DMS153 treated with DMSO at 0.1 percent for 48 hours (cell line): ENCODE measurements at regions not wholly inside any gene's neighbourhood (a gene's known extent, or its start where the extent isn't known, plus 50 kb on each side); places are given as distances from the start of the nearest gene placed in this dataset.
"Not testable (repeated sequence)": the region's sequence is repeated elsewhere in the genome, so short reads cannot be mapped to it uniquely, and the experiment has no call there.

Source experiments
- DNase-seq: peaks from one replicate; lab custom pipeline; 2025; ENCODE audit not compliant: unreplicated experiment; lab: John Stamatoyannopoulos, UW

DNA sequence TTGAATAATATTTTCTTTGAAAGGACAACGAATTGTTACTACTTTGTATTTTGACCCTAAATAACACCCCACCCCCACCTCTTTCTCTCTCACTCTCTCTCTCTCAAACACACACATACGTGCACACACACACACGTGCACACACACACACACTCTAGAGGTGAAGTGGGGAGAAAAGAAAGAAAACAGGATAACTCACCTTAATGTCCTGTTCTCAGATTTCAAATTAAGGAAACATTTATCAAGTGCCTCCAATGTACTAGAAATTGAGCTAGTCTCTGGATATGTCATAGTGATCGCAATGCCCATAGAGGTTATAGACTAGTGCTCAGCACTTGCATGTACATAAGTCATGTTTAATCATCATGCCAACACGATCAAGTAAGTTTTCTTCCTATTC is 1483.6 kb upstream of the SEL1L start:
- no peak for DNase-seq

DNA sequence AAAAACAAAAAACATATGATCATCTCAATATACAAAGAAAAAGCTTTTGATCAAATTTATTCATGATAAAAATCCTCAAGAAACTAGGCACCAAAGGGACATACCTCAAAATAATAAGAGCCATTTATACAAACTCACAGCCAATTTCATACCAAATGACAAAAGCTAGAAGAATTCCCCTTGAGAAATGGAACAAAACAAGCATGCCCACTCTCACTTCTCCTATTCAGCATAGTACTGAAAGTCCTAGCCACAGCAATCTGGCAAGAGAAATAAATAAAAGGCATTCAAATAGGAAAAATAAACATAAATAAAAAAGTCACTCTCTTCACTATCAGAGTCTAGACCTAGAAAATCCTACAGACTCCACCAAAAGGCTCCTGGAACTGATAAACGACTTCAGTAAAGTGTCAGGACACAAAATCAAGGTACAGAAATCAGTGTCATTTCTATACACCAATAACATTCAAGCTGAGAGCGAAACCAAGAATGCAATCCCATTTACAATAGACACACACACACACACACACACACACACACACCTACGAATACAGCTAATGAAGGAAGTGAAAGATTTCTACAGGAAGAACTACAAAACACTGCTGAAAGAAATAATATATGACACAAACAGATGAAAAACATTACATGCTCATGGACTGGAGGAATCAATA is 1486.2 kb upstream of the SEL1L start:
- no peak for DNase-seq

DNA sequence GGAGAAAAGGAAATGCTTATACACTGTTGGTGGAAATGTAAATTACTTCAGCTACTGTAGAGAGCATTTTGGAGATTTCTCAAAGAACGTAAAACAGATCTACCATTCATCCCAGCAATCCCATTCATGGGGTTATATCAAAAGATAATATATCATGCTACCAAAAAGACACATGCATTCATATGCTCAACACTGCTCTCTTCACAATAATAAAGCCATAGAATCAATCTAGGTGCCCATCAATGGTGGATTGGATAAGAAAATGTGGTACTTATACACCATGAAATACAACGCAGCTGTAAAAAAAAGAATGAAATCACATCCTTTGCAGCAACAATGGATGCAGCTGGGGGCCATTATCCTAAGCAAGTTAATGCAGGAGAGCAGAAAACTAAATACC is 1487.7 kb upstream of the SEL1L start:
- DNase-seq, result no peak

DNA sequence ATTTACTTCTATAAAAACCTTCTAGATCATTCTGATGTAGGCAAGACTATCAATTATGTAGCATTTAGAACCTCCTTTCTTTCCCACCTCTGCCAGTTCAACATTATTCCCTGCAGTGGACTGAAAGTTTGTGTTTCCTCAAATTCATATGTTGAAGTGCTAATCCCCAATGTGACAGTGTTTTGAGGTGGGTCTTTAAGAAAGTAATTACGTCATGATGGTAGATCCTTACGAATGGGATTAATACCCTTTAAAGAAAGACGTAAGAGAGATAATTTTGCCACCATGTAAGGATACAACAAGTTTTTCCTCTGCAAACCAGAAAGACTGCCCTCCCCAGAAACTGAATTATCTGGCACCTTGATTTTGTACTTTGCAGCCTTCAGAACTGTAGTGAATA is 1489.7 kb upstream of the SEL1L start:
- no peak for DNase-seq

DNA sequence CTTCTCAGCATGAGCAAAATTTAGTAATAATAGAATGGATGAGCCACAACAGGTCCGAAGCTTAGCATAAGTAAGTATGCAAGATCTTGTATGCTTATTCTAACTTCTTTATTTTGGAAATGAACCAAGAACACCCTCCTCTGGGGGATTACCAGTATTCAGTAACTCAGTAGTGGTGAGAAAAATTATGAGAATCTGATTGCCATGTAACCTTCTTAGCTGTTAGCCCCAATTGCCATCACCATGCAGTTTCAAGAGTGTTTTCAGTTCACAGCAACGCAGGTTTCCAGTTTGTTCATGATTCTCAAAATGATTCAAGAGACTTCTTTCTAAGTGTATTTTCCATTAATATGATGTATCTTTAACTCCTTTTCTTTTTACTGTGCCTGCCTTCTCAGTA is 1507.6 kb upstream of the SEL1L start:
- DNase-seq, result no peak

DNA sequence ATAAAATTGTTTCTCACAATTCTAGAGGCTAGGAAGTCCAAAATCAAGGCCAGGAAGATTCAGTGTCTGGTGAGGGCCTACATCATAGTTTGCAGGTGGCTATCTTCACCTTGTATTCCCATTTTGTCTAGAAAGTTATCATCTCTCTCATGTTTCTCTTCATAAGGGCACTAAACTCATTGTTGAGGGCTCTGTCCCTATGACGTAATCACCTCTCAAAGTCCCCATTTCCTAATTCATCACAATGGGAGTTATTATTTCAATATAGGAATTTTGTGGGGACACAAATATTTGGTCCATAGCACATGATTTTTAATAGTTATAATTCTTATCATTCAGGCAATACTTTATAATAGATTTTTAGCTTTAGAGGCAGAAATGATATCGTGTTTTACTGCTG is 1509.2 kb upstream of the SEL1L start:
- no peak for DNase-seq

DNA sequence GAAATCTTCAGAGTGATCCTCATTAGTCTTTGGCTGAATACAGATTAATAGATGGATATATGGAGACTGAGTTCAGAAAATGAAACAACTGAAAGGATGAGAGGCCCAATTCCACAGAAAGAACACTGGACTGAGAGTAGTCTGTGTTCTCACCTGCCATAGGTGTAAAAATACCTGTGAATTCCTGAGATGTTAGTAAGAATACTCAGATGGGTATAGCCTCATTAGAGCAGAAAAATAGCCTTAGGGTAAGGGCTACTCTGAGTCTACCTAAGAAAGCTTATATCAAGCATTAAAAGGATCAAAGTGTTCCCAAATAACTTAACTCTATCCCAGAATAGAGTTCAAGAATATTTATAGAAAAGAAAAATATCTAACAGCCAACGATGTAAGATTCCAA is 1510.3 kb upstream of the SEL1L start:
- DNase-seq, result no peak

DNA sequence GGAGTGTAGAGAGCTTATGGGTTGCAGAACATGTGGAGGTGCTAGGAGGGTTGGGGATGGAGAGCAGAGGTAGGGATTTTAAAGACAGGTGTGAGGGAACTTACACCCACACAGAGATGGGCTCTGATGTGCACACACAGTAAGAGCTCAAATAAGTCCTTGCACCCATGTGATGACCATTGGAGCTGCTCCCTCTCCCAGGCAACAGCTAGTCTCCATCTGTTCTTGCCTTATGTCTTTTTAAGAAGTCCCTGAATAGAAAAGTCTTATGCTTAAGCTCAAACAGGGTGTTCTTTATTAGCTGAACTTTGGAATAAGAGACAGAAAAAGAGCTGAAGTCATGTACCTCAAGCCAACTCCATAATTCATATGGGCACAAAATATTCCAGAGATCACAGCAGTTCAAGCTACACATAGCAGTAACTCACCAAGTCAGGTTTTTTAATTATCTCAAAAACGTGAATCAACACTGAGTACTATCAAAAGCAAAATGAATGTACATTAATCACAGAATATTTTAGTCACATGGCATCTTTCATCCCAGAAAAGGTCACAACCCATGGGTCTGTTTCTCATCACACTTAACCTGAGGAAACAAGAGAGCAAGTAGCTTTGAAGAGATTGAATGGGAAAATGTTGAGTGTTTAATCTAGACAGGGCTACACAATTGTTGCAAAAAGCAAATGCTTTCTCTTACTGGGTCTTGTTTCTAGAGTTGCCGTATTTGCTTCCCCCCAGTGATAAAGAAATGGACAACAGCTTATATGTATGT is 1513.6 kb upstream of the SEL1L start:
- no peak for DNase-seq

DNA sequence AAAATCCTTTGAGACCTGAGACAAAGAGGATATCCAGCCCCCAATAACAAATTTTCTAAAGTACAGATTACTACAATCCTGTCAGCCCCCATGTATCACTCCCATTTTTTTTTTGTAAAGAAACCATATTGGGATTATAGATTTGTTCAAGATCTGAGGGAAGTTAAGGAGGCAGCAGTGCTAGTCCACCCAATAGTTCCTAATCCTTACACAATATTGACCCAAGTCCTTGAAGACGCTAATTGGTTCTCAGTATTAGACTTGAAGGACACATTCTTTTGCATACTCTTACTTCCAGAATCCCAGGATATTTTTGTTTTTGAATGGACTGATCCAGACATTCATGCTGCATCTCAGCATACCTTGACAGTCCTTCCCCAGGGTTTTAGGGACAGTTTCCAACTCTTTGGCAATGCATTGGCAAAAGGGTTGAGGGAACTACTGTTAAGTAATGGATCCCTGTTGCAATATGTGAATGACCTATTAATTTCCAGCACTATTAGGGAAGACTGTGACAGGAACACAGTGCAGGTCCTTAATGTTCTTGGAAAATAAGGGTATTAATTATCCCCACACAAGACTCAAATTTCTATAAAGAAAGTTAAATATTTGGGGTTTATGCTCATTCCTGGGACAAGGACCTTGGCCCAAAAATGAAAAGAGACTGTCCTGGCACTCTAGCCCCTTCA is 1519.5 kb upstream of the SEL1L start:
- DNase-seq, result no peak

DNA sequence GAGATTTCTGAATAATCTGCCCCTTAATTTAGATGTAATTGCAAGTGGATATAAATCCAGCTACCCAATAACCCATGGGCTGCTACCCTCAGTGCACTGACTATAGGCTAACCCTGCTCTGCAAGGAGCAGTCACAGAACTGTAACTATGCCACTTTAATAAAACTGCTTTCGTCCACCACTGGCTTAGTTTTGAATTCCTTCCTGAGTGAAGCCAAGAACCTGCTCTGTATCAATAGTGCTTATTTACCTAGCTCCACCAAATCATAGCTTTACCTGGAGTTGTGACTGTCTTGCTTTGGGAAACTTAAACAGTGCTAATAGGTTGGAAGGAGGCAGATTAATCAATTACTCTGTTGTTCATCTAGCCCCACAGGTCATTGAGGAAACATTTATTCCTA is 1524.4 kb upstream of the SEL1L start:
- DNase-seq, result no peak

DNA sequence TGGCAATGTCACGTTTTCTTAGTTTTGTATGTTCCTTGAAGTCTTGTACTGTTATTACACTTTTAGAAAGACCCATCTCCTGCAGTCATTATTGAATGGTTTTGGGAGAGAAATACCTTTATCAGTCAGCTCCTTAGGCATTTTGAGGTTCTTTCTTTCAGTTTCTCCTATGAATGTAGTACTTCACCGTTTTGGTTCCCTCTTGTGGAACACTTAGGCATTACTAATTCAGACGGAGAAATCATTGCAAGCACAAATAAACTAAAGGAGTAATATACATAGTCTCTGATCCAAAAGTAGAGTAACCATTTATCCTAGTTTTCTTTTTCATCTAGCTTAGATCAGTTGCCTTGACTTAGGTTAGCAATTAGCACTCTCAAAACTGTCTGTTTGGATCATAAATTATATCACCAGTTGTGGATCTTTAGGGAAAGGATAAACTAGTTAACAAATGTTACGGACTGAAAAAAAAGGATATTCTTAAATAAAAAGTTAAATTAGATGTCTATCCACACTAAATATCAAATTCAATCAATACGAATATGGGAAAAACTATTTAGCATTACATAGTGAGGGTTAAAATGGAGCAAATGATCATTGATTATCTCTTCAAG is 1538.3 kb upstream of the SEL1L start:
- DNase-seq, result no peak

DNA sequence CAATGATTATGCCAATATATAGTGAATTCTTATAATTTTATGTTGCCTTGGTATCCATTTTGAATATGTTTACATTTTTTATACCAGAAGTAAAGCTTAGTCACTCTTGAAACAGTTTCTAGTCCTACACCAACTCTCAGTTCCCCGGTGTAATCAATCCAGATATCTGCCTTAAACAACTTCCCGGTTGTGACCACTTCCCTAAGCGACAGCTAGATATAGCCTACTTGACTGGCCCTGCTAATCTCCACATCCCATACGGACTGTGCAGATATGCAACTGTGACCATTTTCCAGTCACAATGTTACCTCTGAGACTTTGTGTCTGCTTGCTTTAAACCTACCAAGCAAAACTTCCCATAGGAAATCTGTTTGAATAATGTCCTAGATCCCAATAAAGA is 1551.5 kb upstream of the SEL1L start:
- no peak for DNase-seq

DNA sequence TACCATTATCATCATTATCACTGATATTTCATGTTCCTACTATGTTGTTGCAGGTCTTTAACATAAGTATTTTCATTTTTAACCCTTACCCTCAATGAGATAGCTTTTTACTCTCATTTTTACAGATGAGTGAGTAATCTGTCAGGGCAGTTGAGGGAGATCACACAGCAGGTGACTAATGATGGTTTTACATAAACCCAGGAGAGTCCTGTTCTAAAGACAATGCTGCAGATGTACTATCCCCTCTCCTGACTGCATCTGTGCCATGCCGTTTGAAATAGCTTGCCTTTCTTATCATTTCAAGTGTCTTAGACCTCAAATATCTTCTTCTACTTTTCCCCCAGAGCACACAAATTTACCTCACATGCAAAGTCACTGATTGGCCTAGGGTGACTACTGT is 1552.1 kb upstream of the SEL1L start:
- DNase-seq, result no peak

DNA sequence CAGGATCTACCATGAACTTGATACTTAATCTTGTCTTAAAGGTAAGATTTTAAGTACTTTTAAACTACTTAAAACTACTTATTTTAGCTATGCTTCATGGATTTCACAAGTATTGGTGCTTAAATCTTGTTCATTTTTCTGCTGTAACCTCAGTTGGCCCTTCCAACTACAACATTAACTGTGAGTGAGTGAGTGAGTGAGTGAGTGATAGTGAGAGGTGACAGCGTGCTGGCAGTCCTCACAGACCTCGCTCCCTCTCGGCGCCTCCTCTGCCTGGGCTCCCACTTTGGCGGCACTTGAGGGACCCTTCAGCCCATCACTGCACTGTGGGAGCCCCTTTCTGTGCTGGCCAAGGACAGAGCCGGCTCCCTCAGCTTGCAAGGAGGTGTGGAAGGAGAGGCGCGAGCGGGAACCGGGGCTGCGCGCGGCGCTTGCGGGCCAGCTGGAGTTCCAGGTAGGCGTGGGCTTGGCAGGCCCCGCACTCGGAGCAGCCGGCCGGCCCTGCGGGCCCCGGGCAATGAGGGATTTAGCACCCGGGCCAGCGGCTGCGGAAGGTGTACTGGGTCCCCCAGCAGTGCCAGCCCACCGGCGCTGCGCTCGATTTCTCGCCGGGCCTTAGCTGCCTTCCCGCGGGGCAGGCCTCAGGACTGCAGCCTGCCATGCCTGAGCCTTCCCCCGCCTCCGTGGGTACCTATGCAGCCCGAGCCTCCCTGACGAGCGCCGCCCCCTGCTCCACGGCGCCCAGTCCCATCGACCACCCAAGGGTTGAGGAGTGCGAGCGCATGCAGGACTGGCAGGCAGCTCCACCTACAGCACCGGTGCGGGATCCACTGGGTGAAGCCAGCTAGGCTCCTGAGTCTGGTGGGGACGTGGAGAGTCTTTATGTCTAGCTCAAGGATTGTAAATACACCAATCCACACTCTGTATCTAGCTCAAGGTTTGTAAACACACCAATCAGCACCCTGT is 1558.6 kb upstream of the SEL1L start:
- DNase-seq, result not testable (repeated sequence)

DNA sequence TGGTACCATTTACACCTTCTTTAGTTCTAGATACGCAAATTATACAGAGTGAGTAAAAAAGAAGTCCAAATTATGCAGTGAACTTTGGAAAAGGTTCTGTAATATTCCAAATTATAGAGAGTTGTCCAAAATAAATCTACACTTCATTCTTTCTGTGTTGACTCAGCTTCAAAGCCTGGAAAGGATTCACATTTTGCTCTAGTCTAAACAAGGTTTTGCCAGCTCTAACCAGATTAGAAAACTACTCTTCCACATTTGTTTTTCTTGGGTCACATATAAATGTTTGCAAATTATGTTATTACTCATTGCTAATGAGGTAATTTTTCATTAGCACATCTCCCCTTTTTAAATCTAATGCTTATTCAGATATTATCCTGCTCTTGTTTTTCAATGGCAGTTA is 1562.4 kb upstream of the SEL1L start:
- DNase-seq, result no peak

DNA sequence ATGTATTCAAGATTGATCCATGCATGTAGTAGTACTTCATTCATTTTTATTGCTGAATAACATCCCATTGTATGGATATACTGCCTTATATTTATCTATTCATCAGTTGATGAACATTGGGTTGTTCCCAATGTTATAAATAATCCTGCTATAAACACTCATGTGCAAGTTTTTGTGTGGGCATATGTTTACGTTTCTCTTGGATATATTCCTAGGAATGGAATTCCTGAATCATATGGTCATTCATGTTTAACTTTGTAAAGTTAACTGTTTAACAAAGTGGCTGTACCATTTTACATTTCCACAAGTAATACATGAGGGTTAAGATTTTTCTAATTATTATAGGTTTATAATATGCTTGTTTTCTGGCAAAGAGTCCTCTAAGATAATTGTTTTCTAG is 1568.2 kb upstream of the SEL1L start:
- no peak for DNase-seq

DNA sequence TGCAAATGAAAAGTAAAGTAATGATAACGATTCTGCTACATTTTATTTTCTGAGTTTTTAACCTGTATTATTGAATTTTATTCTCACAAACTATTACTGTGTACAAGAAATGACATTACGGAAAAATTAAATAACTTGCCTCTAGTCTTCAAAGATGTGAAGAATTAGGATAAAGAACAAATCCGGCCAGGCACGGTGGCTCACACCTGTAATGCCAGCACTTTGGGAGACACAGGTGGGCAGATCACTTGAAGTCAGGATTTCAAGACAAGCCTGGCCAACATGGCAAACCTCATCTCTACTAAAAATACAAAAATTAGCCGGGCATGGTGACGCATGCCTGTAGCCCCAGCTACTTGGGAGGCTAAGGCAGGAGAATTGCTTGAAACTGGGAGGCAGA is 1584.4 kb upstream of the SEL1L start:
- no peak for DNase-seq

DNA sequence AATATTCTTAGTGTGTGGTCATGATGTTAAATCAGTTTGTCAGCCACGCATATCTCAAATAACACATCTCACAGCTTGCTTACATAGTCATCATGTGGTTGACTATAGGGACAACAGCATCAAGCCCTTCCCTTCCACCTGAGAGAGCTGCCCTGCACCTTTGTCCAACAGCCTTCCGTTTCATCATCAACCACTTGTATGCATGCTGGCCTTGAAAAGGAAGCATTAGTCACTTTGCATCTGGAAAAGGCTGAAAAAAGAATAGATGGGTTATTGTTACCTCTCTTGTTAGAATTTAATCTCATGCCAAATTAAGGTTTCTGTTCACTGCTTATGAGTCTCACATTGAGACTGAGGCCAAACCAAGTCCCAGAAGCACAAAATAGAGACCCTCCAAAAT is 1586.5 kb upstream of the SEL1L start:
- DNase-seq, result no peak

DNA sequence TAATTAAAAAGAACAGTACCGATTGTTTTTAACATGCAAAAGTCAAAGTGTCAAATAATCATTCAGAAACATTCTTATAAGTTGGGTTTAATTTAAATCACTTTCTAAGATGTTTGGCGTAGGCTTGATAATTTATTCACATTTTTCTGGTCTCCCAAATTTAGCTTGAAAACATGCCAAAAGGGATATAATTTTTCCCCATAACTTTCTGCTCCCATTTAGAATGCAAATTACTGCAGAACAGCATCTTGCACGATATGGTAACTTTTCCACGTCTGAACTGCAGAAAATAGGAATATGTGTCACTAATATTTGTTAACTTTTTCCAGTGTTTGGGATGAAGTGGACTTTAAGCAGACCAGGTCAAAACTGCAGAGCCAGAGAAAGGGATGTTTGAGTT is 1592.4 kb upstream of the SEL1L start:
- no peak for DNase-seq

DNA sequence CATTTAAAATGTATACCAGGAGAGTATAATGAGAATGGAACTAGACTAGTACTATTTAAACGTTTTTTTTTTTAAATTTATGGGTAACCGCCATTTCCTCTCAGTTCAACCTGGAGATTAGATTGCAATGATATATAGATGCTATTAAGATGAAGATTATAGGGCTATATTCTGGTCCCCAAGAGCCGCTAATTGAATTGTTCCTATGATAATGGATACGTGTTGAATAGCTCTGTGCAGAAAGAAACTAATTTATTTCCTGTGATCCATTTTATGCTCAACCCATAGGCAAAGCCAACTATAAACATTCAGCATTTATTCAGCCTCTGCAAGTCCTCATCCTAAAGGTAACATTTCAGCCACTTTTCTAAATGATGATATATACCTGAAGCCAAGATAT is 1595.1 kb upstream of the SEL1L start:
- DNase-seq, result no peak

DNA sequence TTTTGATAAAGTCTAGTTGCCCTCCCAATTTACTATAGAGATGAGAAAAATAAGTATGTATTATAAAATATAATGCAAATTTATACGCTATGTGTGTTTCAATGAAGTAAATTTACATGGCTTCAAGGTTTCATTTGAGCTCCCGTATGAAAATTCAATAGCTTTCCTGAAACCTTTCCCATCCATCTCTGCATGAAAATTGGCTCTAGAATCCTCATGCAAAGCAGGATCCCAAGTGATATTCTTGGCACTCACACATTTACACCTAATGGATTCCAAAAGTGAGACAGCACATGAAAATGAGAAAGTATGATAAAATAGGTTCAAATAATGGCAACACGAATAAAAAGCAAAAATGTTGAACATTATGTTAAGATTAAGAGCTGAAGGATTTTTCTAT is 1595.8 kb upstream of the SEL1L start:
- no peak for DNase-seq
